ENCODE measurements at regions not wholly inside any gene's neighbourhood (a gene's known extent, or its start where the extent isn't known, plus 50 kb on each side); places are given as distances from the start of the nearest gene placed in this dataset.

GRCh38 chr6:8195040-8195713, 92.8 kb upstream of the EEF1E1 start (continued):
- TF ChIP-seq EGR1 (IDR thresholded peaks at IDR 0.05; ENCODE audit: borderline replicate concordance in 1 of 2, low read depth in 2 of 2, low read length in 2 of 2) = no peak
- no peak for TF ChIP-seq CBX5 (IDR thresholded peaks at IDR 0.05; ENCODE audit: low read depth)
- TF ChIP-seq SIX5 (IDR thresholded peaks at IDR 0.05; ENCODE audit: low read depth, low read length, severe bottlenecking) = no peak

DNA sequence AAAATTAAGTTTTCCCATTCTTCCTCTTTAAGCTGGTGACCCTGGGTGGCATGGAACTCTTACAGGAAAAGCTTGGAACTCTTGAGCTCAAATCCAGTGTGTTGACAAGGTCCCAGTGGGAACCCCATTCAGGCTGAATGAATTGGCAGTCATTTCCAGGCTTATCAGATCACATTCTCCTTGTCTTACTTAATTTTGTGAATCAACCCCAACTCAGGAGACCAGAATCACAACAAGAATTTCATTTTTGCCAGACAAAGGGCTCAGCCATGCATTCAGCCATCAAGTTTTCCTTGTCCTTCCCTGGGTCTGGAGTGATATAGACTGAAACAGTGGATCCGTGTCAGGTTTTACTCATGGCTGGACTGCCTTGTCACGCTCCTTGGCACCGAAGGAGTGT, 92.1 kb upstream of the EEF1E1 start:
- Histone ChIP-seq H3K9ac (ENCODE audit: control insufficient read depth, insufficient read depth, low read length) (no peak overlapping the region), H3K4me1 (ENCODE audit: control insufficient read depth, insufficient read depth, low read length) (no peaks in the 10 kb centered on the region), H3K4me2 (ENCODE audit: control insufficient read depth, insufficient read depth) (no peak overlapping the region), H4K20me1 (ENCODE audit: control insufficient read depth, insufficient read depth) (no peaks in the 10 kb centered on the region), H3K4me3 (no peak overlapping the region), H3K79me2 (ENCODE audit: control insufficient read depth, insufficient read depth, low read length) (no peaks in the 10 kb centered on the region), H3K27me3 (replicated peaks in 1 of 2; ENCODE audit: control insufficient read depth in 2 of 2, insufficient read depth in 2 of 2, low read length in 1 of 2) (no peaks in the 10 kb centered on the region), H3K36me3 (ENCODE audit: control insufficient read depth in 2 of 2, insufficient read depth in 2 of 2, low read length in 1 of 2) (no peaks in the 10 kb centered on the region), H2AFZ (ENCODE audit: control insufficient read depth, low read depth, low read length) (no peak overlapping the region), H3K9me3 (replicated peaks; ENCODE audit: control insufficient read depth, insufficient read depth, low read length) (no peaks in the 10 kb centered on the region), H3K27ac (ENCODE audit: control insufficient read depth, insufficient read depth) (no peak overlapping the region)
- ChIA-PET RAD21 (ENCODE audit: unreplicated experiment) (no interaction called here), CTCF (interaction anchor here (1.6 to 4.5 kb wide), 2 partner anchors 11 to 24 kb away, joined by 6 to 31 read pairs; no protein-coding TSS in a partner anchor), POLR2A (no interaction called here), SMC1A (ENCODE audit: uncharacterized antibody, unreplicated experiment) (interaction anchor here (0.6 to 1.9 kb wide), 5 partner anchors 9 to 25 kb away, joined by 3 to 8 read pairs (median 4); no protein-coding TSS in a partner anchor)
- DNase-seq (ENCODE audit: low read depth, low spot score) = no peak
- TF ChIP-seq TCF7 (IDR thresholded peaks at IDR 0.05; ENCODE audit: borderline replicate concordance) (no peak), POLR2A (IDR thresholded peaks at IDR 0.05; ENCODE audit: low read depth, low read length) (no peak), CBFB (IDR thresholded peaks at IDR 0.05; ENCODE audit: low read depth) (no peak), HDGF (IDR thresholded peaks at IDR 0.05) (no peak), ATF7 (IDR thresholded peaks at IDR 0.05; ENCODE audit: low read depth) (no peak), RB1 (IDR thresholded peaks at IDR 0.05; ENCODE audit: borderline replicate concordance) (no peak), USF2 (IDR thresholded peaks at IDR 0.05; ENCODE audit: borderline replicate concordance, low read depth, low read length) (no peak), RELA (IDR thresholded peaks at IDR 0.05; ENCODE audit: borderline replicate concordance, partially characterized antibody) (no peak), HDAC6 (IDR thresholded peaks at IDR 0.05; ENCODE audit: unreplicated experiment) (no peak), MTA2 (IDR thresholded peaks at IDR 0.05; ENCODE audit: low read depth) (no peak)
- TF ChIP-seq, protein P1, sequence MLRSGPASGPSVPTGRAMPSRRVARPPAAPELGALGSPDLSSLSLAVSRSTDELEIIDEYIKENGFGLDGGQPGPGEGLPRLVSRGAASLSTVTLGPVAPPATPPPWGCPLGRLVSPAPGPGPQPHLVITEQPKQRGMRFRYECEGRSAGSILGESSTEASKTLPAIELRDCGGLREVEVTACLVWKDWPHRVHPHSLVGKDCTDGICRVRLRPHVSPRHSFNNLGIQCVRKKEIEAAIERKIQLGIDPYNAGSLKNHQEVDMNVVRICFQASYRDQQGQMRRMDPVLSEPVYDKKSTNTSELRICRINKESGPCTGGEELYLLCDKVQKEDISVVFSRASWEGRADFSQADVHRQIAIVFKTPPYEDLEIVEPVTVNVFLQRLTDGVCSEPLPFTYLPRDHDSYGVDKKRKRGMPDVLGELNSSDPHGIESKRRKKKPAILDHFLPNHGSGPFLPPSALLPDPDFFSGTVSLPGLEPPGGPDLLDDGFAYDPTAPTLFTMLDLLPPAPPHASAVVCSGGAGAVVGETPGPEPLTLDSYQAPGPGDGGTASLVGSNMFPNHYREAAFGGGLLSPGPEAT (IDR thresholded peaks at IDR 0.05; ENCODE audit: low read depth) = no peak
- TF ChIP-seq, protein P2, sequence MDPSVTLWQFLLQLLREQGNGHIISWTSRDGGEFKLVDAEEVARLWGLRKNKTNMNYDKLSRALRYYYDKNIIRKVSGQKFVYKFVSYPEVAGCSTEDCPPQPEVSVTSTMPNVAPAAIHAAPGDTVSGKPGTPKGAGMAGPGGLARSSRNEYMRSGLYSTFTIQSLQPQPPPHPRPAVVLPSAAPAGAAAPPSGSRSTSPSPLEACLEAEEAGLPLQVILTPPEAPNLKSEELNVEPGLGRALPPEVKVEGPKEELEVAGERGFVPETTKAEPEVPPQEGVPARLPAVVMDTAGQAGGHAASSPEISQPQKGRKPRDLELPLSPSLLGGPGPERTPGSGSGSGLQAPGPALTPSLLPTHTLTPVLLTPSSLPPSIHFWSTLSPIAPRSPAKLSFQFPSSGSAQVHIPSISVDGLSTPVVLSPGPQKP (IDR thresholded peaks at IDR 0.05; ENCODE audit: low read depth, low read length) = no peak
- WGBS (ENCODE audit: insufficient coverage, insufficient replicate concordance, low lambda C conversion rate, missing lambda C conversion rate) = 0% methylated on average over 3 of the region's 3 CpGs
- BruUV-seq (replicated peaks) = no TSS peak
- in situ Hi-C loops (cut with MboI) = no loop called here
- intact Hi-C loops (cut with micrococcal nuclease; ENCODE audit: unreplicated experiment) = no loop called here
- no peak for FAIRE-seq
- ATAC-seq = no peak
